ENCODE measurements at regions not wholly inside any gene's neighbourhood (a gene's known extent, or its start where the extent isn't known, plus 50 kb on each side); places are given as distances from the start of the nearest gene placed in this dataset.
"Not testable (repeated sequence)": the region's sequence is repeated elsewhere in the genome, so short reads cannot be mapped to it uniquely, and the experiment has no call there.

- no peak for DNase-seq
Measured at GRCh38 chr1:228945885-228946284, 210.6 kb downstream of the RHOU start.

GRCh38 chr1:228949617-228950016 lies 214.3 kb downstream of the RHOU start:
- not testable (repeated sequence) for DNase-seq

DNA sequence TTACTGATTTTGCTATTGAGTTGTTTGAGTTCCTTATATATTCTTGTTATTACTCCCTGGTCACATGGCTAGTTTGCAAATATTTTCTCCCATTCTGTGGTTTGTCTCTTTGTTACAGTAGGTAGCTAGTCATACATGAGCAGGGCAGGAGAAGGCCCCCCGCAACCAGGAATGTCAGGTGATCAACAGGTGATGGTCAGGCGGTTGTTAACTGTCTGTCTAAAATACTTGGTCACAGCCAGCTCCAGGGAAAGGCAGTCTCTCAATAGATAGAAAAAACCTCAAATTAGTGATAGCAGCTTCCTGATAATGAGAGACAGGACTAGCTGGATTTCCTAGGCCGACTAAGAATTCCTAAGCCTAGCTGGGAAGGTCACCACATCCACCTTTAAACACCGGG lies 217.9 kb downstream of the RHOU start:
- no peak for DNase-seq

- not testable (repeated sequence) for DNase-seq
Measured at GRCh38 chr1:228953808-228954207, 218.5 kb downstream of the RHOU start.

GRCh38 chr1:228955691-228956090 lies 220.4 kb downstream of the RHOU start:
- no peak for DNase-seq

GRCh38 chr1:228956864-228957263 lies 221.6 kb downstream of the RHOU start:
- DNase-seq = no peak

GRCh38 chr1:228957535-228957934 lies 222.3 kb downstream of the RHOU start:
- DNase-seq = peak in 1 of 2 experiments; percentile 48

DNA sequence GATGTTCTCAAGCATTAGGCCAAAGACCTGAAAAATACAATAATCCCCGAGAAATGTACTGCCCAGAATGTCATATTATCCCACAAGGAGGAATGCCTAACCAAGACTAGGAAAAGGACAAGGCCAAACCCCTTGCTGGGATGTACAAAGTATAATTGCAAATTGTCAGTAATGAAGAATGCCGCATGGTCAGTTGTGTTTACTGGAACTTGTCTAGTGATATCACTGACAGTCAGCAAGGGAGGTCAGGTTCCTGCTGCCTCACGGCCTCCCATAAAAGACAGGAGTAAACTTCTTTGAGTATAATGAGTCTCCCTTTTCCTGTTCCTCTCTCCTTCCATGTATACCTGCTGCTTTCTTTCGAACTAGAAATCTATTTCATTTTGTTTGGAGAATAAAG lies 222.8 kb downstream of the RHOU start:
- no peak for DNase-seq

DNA sequence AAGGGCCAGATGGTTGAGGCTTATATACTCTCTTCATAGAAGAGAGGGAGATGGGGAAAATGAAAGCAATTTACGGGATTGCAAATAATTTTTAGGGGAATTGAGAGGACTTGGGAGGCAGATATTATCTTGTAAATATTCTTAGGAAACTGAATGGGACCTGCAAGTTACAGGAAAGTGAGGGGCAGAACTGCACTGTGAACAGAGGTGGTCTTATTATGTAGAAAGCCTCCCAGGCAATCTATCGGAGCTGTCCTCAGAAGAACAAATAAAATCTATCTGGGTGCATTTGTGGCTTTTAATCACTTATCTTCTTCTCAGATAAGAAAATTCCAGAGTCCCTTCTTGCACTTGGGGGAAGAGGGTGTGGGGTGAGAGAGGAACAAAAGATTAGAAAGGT lies 223.5 kb downstream of the RHOU start:
- peak in 1 of 2 experiments; percentile 34 for DNase-seq

DNA sequence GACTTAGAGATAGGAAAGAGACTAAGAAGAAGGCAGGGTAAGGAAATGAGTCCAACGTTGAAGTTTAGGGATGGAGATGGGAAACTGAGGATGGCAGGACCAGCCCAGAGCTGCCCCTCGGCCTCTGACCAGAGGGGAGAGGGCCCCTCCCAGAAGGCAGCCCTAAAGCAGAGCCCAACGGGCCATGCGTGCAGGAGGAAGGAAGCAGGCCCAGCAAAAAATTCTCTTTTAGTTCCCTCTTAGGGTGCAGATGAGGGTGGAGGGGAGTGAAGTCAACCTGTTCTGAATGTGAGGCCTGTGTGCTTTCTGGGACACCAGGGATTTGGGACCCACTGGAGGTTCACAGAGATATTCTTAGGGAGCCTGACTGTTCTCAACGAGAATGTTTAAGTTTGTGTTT lies 225.4 kb downstream of the RHOU start:
- DNase-seq = no peak

DNA sequence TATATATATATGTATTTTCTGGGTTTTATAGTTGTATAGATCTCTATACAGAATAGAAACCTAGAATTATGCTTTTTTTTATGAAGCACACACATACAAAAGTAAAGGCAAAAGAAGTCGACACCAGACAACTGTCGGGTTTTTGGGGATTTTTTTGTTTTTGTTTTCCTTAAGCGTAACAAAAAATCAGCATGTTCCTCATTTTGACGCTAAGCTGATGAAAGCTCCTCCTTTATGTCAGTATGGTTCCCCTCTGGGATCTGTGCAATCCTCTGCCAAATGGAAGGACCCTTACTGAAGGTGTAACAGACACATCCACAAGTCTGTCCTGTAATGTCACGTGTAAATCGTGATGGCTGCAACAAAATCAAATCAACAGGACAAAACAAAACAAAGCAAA lies 226.2 kb downstream of the RHOU start:
- no peak for DNase-seq

- no peak for DNase-seq
Measured at GRCh38 chr1:228963795-228964177, 228.5 kb downstream of the RHOU start.

- no peak for DNase-seq
Measured at GRCh38 chr1:228964178-228965089, 229.2 kb downstream of the RHOU start.

DNA sequence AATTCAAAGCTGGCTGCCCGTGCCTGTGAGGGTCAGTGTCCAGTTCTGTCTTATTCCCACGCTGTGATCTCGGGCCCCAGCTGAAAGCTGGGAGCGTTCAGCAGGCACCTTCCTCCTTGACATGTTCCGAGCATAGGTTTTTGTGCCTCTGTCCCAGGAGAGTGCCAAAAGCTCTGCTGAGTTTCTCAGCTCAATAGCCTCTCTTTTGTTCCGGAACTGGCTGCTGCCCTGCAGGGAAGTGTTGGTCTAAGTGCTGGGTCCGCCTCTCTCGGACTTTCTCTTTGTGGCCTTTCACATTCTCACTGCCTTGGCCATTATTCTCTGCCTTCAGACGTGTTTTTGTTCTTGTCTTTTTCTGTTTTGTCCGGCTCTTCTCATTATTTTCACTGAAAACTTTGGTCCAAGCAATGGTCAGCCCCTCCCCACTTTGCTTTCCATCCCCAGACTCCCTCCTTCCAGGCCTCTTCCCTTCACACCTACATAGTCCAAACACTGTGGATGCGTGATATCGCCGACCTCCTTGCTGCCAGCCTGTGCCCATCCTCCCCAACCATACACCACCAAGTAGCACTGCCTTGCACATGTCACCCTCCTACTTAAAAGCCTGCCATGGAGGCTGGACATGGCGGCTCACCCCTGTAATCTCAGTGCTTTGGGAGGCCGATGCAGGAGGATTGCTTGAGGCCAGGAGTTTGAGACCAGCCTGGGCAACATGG lies 233.8 kb downstream of the RHOU start:
- DNase-seq = no peak

- peak in 1 of 2 experiments; percentile 12 for DNase-seq
Measured at GRCh38 chr1:228969953-228970800, 234.9 kb downstream of the RHOU start.

DNA sequence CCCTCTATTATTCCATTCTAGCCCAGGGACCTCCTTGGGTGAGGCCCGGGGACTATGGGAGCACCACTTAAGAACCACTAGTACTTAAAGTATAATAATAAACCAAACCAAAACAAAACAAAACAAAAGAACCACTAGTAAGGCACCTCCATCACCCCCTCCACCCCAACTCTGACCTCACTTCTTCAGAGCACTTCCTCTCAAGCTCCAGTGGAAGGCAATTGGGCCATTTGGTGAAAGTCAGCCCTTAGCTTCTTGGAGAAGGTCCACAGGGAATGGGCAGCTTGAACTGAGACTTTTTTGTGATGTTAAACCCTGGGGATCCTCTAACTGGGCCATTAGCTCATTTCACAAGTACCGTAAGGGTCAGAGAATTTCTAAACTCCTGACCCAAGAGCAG lies 237.3 kb downstream of the RHOU start:
- DNase-seq = no peak

DNA sequence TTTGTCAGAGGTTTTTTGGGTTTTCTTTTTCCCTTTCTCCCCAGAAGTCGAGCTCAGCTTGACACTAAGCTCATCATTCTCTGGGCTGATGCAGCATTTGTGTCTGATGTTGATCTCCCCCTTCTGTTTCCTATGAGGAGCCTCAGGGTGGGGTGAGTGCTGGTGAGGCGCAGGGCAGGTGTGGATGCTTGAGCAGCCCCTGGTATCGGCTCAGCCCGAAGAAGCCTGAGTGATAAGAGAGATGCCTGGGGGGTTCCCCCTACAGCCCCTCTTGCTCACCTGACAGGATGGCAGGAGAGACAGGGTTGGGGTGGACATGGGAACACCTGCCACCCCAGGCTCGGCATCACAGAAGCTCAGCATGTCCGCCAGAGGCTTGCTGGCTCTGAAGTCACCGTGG lies 239.0 kb downstream of the RHOU start:
- DNase-seq = no peak

DNA sequence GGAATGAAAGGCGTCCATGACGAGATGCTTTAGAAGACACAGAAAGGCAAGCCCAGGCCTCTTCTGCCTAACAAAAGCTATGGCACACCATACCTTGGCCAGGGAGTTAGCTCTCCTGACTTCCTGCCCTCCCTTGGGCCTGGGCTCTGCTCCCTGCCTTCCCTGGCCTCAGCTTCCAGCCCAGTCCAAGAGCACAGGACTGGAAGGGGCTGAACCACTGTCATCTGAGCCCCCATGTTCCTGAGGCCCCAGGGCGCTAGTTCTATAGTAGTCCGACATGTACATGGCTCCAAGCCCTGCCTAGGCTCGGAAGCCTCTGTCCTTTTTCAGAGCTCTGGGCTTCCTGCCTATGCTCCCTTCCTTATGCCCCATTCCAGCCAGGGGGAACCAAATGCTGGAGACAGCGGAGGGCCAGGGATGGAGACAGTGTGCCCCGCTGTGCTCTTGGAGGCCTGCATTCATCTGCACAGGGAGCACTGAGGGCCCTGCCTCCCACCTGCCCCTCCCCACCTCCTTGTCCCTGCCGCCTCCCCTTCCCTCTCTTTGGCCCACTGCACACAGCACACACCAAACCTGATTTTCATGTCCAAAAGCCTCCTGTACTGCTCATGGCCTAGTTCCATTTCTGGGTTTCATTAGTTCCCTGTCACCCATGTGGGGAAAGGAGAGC lies 240.1 kb downstream of the RHOU start:
- DNase-seq = no peak

- no peak for DNase-seq
Measured at GRCh38 chr1:228976316-228976715, 241.0 kb downstream of the RHOU start.

DNA sequence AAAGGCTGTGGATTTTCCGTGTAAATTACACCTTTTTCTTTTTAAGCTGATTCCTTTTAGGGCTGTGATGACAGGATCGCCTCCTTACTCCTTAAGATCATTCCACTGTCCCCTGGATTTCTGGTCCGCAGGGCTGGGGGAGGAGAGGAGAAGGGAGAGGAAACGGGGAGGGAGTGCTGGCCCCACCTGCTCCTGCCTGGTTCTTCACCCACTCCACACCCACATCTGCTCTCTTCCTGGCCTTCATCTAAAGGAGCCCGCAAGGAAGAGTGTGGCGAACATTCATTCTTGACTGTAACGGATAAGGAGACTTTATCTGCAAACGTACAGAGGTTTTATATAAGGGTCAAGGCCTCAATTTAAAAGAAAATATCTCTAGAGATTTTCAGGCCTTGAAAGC lies 242.0 kb downstream of the RHOU start:
- DNase-seq = no peak

DNA sequence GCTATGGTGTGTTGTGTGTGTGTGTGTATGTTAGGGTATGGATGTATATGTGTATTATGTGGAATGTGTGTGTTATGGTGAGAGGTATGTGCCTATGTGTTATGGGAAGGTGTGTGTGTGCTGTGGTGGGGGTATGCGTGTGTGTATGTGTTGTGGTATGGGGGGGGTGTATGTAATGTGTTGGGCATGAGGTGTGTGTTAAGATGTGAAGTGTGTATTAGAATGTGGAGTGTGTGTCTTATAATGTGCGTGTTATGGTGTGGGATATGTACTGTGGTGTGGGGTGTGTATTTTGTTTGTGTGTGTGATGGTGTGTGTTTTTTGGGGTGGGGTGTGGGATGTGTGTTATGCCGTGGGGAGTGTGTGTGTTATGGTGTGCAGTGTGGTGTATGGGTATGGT lies 242.5 kb downstream of the RHOU start:
- no peak for DNase-seq

GRCh38 chr1:228978484-228979324 lies 243.4 kb downstream of the RHOU start:
- no peak for DNase-seq
